GM12878 (cell line): ENCODE measurements at regions not wholly inside any gene's neighbourhood (a gene's known extent, or its start where the extent isn't known, plus 50 kb on each side); places are given as distances from the start of the nearest gene placed in this dataset.

Experiments
- ATAC-seq: fragments of 200-7000 bp; cut with Tn5 transposase; 3 replicates; pipeline ENCODE4 v1.9.1; 2020; ENCODE audit warnings: mild to moderate bottlenecking, moderate library complexity
- BruUV-seq: library from RNA; stranded (reverse); fragments of 400-500 nt; replicated peaks from 2 replicates; lab custom pipeline; 2021; lab: Mats Ljungman, UMichigan
- CTCF ChIA-PET: fragments of 300-600 bp; sonication (Branson Sonifier 250); formaldehyde crosslinking; extraction: SDS; loops from one replicate; lab custom pipeline; 2021; ENCODE audit warnings: inconsistent platforms; lab: Yijun Ruan, JAX
- POLR2A ChIA-PET: fragments of 350-600 bp; formaldehyde crosslinking; extraction: SDS; loops from one replicate; lab custom pipeline; 2021; ENCODE audit warnings: inconsistent platforms; lab: Charles Lee
- RAD21 ChIA-PET: fragments of 300-600 bp; sonication (Branson Sonifier 250); formaldehyde crosslinking; loops from one replicate; lab custom pipeline; 2023; ENCODE audit warnings: antibody characterized with exemption; ENCODE audit not compliant: unreplicated experiment; lab: Charles Lee
- SMC1A ChIA-PET: fragments of 300-600 bp; sonication (Branson Sonifier 250); formaldehyde crosslinking; loops from one replicate; lab custom pipeline; 2023; ENCODE audit not compliant: unreplicated experiment, uncharacterized antibody; lab: Charles Lee
- DNase-seq: peaks from one replicate; pipeline ENCODE4 v3.0.0-alpha.2; 2011; ENCODE audit warnings: low read depth, low spot score
- FAIRE-seq: peaks from 3 replicates; lab custom pipeline; 2011; peaks lifted over from hg19 to GRCh38; lab: Jason Lieb, UNC
- H2AFZ ChIP-seq: 2 replicates; pipeline ENCODE4 v1.6.0; 2011; ENCODE audit warnings: low read depth, low read length, control low read depth; ENCODE audit not compliant: control insufficient read depth
- H3K27ac ChIP-seq: 2 replicates; pipeline ENCODE4 v1.5.1; 2011; ENCODE audit warnings: control low read depth; ENCODE audit not compliant: control insufficient read depth, insufficient read depth
- H3K27me3 ChIP-seq, 2 experiments: replicated peaks in 1 of 2; 2 replicates each; pipeline versions ENCODE4 v1.6.0 to v1.6.1; 2011; ENCODE audit warnings: low read length in 1 of 2; ENCODE audit not compliant: control insufficient read depth in 2 of 2, insufficient read depth in 2 of 2
- H3K36me3 ChIP-seq, 2 experiments: 2 replicates each; pipeline ENCODE4 v1.5.1; 2011; ENCODE audit warnings: low read length in 1 of 2; ENCODE audit not compliant: control insufficient read depth in 2 of 2, insufficient read depth in 2 of 2
- H3K4me1 ChIP-seq: 2 replicates; pipeline ENCODE4 v1.6.1; 2011; ENCODE audit warnings: mild to moderate bottlenecking, low read length, moderate library complexity, mixed read lengths; ENCODE audit not compliant: control insufficient read depth, insufficient read depth
- H3K4me2 ChIP-seq: 2 replicates; pipeline ENCODE4 v1.6.0; 2011; ENCODE audit warnings: control low read depth; ENCODE audit not compliant: control insufficient read depth, insufficient read depth
- H3K4me3 ChIP-seq: fragments of 200-600 bp; sonication (generic); 2 replicates; pipeline ENCODE4 v1.5.1; 2016
- H3K79me2 ChIP-seq: 2 replicates; pipeline ENCODE4 v1.6.0; 2011; ENCODE audit warnings: low read length; ENCODE audit not compliant: control insufficient read depth, insufficient read depth
- H3K9ac ChIP-seq: 2 replicates; pipeline ENCODE4 v1.8.0; 2011; ENCODE audit warnings: low read length, control low read depth, mixed read lengths; ENCODE audit not compliant: control insufficient read depth, insufficient read depth
- H3K9me3 ChIP-seq: replicated peaks from 3 replicates; pipeline ENCODE4 v1.5.1; 2011; ENCODE audit warnings: mild to moderate bottlenecking, low read length; ENCODE audit not compliant: control insufficient read depth, insufficient read depth
- H4K20me1 ChIP-seq: 2 replicates; pipeline ENCODE4 v1.6.0; 2011; ENCODE audit not compliant: control insufficient read depth, insufficient read depth
- BACH1 ChIP-seq: fragments of 450-650 bp; IDR thresholded peaks from 2 replicates; pipeline ENCODE4 v1.6.1; 2017; ENCODE audit warnings: mild to moderate bottlenecking, borderline replicate concordance
- BCL11A ChIP-seq: IDR thresholded peaks from 2 replicates; pipeline ENCODE4 v1.6.1; 2011; ENCODE audit warnings: low read depth, low read length
- DPF2 ChIP-seq: fragments of 450-650 bp; IDR thresholded peaks from 2 replicates; pipeline ENCODE4 v1.6.1; 2017; ENCODE audit warnings: mild to moderate bottlenecking
- E2F8 ChIP-seq: fragments of 450-650 bp; IDR thresholded peaks from 2 replicates; pipeline ENCODE4 v1.6.1; 2018; ENCODE audit warnings: mild to moderate bottlenecking, low read depth, moderate library complexity; ENCODE audit not compliant: partially characterized antibody
- HDAC6 ChIP-seq: fragments of 200-600 bp; sonication (generic); IDR thresholded peaks from one replicate; pipeline ENCODE4 v1.8.0; 2017; ENCODE audit warnings: antibody characterized with exemption; ENCODE audit not compliant: unreplicated experiment
- IKZF1 ChIP-seq: fragments of 450-650 bp; conservative IDR thresholded peaks from 2 replicates; pipeline ENCODE4 v1.6.1; 2017; ENCODE audit warnings: antibody characterized with exemption, mild to moderate bottlenecking
- KDM1A ChIP-seq: fragments of 200-600 bp; sonication (generic); IDR thresholded peaks from 2 replicates; pipeline ENCODE4 v1.6.1; 2016; ENCODE audit warnings: borderline replicate concordance
- KLF5 ChIP-seq: fragments of 450-650 bp; IDR thresholded peaks from 2 replicates; pipeline ENCODE4 v1.6.1; 2014; ENCODE audit warnings: mild to moderate bottlenecking; ENCODE audit not compliant: partially characterized antibody
- POU2F2 ChIP-seq: IDR thresholded peaks from 3 replicates; pipeline ENCODE4 v1.6.1; 2011; ENCODE audit warnings: low read depth, mild to moderate bottlenecking, low read length, borderline replicate concordance
- RAD21 ChIP-seq: IDR thresholded peaks from 2 replicates; pipeline ENCODE4 v1.6.1; 2011; ENCODE audit warnings: mild to moderate bottlenecking, low read depth, low read length, moderate library complexity; ENCODE audit not compliant: insufficient read depth
- SPI1 ChIP-seq: IDR thresholded peaks from 2 replicates; pipeline ENCODE4 v1.6.1; 2011; ENCODE audit warnings: low read depth, mild to moderate bottlenecking, low read length, moderate library complexity, borderline replicate concordance; ENCODE audit not compliant: insufficient read depth
- SREBF1 ChIP-seq: IDR thresholded peaks from 2 replicates; pipeline ENCODE4 v1.6.1; 2012; ENCODE audit warnings: mild to moderate bottlenecking, low read length
- TCF7 ChIP-seq: IDR thresholded peaks from 2 replicates; pipeline ENCODE4 v1.6.1; 2014; ENCODE audit warnings: antibody characterized with exemption, borderline replicate concordance
- WGBS: methylation state at CpG from one replicate; pipeline ENCODE4 v1.1.6; 2016; ENCODE audit warnings: low lambda C conversion rate; ENCODE audit not compliant: insufficient replicate concordance, insufficient coverage; ENCODE audit errors: missing lambda C conversion rate; 5-methylcytosine and 5-hydroxymethylcytosine counted together
- in situ Hi-C: fragments of 300-500 bp; cut with MboI; formaldehyde crosslinking; loops from 9 replicates; pipeline ENCODE4 v1.14.3; 2018; ENCODE audit warnings: mixed read lengths
- intact Hi-C: fragments of 100-400 bp; cut with micrococcal nuclease; formaldehyde crosslinking; loops from one replicate; pipeline ENCODE4 v1.14.2; 2022; ENCODE audit not compliant: unreplicated experiment
- TF ChIP-seq, protein P1 (sequence below): fragments of 450-650 bp; IDR thresholded peaks from 2 replicates; pipeline ENCODE4 v1.6.1; 2017; ENCODE audit warnings: antibody characterized with exemption, mild to moderate bottlenecking, moderate library complexity
- TF ChIP-seq, protein P2 (sequence below): fragments of 450-650 bp; IDR thresholded peaks from 2 replicates; pipeline ENCODE4 v1.6.1; 2016; ENCODE audit warnings: mild to moderate bottlenecking
- TF ChIP-seq, protein P3 (sequence below): IDR thresholded peaks from 2 replicates; pipeline ENCODE4 v1.6.1; 2012; ENCODE audit warnings: low read depth, low read length, improper control_type of control experiment
- TF ChIP-seq, protein P4 (sequence below): fragments of 150-350 bp; IDR thresholded peaks from 2 replicates; pipeline ENCODE4 v1.6.1; 2014; ENCODE audit warnings: mild to moderate bottlenecking, low read depth, low read length

DNA sequence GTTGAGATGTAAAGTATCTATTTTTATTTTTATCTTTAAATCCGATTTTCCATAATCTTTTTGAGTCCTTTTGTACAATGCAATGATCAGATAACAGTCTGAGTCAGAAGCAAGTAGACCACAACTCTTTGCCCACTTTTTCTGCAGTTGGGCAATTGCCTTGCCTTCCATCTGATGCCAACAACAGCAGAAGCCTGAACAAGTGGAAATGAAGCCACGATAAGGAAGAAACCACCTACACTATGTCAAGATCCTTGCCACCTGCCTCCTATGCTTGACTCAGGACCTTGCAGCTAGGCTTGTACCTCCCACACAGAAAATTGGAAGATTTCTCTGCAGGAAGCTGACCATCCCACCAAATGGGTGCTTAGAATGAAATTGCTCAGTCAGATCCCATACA is 78.6 kb downstream of the ANXA1 start:
- CTCF ChIA-PET: interaction anchor here (1.0 to 1.6 kb wide), 2 partner anchors 22 to 29 kb away, joined by 3 to 6 read pairs; no protein-coding TSS in a partner anchor
- TF ChIP-seq BACH1 (no peak), E2F8 (no peak), DPF2 (no peak), RAD21 (no peak), SPI1 (no peak), POU2F2 (no peak), KLF5 (no peak), BCL11A (no peak), KDM1A (no peak), HDAC6 (no peak), SREBF1 (no peak), IKZF1 (no peak), TCF7 (no peak)
- TF ChIP-seq, protein P1, sequence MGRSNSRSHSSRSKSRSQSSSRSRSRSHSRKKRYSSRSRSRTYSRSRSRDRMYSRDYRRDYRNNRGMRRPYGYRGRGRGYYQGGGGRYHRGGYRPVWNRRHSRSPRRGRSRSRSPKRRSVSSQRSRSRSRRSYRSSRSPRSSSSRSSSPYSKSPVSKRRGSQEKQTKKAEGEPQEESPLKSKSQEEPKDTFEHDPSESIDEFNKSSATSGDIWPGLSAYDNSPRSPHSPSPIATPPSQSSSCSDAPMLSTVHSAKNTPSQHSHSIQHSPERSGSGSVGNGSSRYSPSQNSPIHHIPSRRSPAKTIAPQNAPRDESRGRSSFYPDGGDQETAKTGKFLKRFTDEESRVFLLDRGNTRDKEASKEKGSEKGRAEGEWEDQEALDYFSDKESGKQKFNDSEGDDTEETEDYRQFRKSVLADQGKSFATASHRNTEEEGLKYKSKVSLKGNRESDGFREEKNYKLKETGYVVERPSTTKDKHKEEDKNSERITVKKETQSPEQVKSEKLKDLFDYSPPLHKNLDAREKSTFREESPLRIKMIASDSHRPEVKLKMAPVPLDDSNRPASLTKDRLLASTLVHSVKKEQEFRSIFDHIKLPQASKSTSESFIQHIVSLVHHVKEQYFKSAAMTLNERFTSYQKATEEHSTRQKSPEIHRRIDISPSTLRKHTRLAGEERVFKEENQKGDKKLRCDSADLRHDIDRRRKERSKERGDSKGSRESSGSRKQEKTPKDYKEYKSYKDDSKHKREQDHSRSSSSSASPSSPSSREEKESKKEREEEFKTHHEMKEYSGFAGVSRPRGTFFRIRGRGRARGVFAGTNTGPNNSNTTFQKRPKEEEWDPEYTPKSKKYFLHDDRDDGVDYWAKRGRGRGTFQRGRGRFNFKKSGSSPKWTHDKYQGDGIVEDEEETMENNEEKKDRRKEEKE: no peak
- TF ChIP-seq, protein P2, sequence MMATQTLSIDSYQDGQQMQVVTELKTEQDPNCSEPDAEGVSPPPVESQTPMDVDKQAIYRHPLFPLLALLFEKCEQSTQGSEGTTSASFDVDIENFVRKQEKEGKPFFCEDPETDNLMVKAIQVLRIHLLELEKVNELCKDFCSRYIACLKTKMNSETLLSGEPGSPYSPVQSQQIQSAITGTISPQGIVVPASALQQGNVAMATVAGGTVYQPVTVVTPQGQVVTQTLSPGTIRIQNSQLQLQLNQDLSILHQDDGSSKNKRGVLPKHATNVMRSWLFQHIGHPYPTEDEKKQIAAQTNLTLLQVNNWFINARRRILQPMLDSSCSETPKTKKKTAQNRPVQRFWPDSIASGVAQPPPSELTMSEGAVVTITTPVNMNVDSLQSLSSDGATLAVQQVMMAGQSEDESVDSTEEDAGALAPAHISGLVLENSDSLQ: no peak
- TF ChIP-seq, protein P3, sequence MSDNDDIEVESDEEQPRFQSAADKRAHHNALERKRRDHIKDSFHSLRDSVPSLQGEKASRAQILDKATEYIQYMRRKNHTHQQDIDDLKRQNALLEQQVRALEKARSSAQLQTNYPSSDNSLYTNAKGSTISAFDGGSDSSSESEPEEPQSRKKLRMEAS: no peak
- TF ChIP-seq, protein P4, sequence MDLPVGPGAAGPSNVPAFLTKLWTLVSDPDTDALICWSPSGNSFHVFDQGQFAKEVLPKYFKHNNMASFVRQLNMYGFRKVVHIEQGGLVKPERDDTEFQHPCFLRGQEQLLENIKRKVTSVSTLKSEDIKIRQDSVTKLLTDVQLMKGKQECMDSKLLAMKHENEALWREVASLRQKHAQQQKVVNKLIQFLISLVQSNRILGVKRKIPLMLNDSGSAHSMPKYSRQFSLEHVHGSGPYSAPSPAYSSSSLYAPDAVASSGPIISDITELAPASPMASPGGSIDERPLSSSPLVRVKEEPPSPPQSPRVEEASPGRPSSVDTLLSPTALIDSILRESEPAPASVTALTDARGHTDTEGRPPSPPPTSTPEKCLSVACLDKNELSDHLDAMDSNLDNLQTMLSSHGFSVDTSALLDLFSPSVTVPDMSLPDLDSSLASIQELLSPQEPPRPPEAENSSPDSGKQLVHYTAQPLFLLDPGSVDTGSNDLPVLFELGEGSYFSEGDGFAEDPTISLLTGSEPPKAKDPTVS: no peak

More for the DNA sequence above, 78.6 kb downstream of the ANXA1 start:
- FAIRE-seq (no peak), ATAC-seq (no peak), DNase-seq (no peak)
- POLR2A ChIA-PET: no interaction called here
- H2AFZ ChIP-seq: no peak overlapping the region
- in situ Hi-C loops (no loop called here), intact Hi-C loops (no loop called here)
- no peak overlapping the region for H3K9ac ChIP-seq
- no TSS peak for BruUV-seq
- no peaks in the 10 kb centered on the region for H3K36me3 ChIP-seq
- no peak overlapping the region for H3K4me2 ChIP-seq
- 0% methylated on average over 2 of the region's 2 CpGs for WGBS
- RAD21 ChIA-PET: interaction anchor here (1.6 kb wide), 1 partner anchor 23 kb away, joined by 6 read pairs; no protein-coding TSS in a partner anchor
- no peaks in the 10 kb centered on the region for H3K27me3 ChIP-seq
- H3K4me3 ChIP-seq: no peak overlapping the region
- no peaks in the 10 kb centered on the region for H3K9me3 ChIP-seq
- no peaks in the 10 kb centered on the region for H4K20me1 ChIP-seq
- H3K27ac ChIP-seq: no peak overlapping the region
- no peaks in the 10 kb centered on the region for H3K79me2 ChIP-seq
- SMC1A ChIA-PET: interaction anchor here (1.2 to 1.8 kb wide), 2 partner anchors 9 to 28 kb away, joined by 4 to 8 read pairs; no protein-coding TSS in a partner anchor
- no peaks in the 10 kb centered on the region for H3K4me1 ChIP-seq
